Stimulated activated CD4-positive, alpha-beta T cell treated with anti-CD3 and anti-CD28 coated beads, Interleukin-12 subunit alpha, Interleukin-12 subunit beta, amount 100 ng/mL, for 48 hours (primary cell): ENCODE measurements at regions not wholly inside any gene's neighbourhood (a gene's known extent, or its start where the extent isn't known, plus 50 kb on each side); places are given as distances from the start of the nearest gene placed in this dataset.
"Not testable (repeated sequence)": the region's sequence is repeated elsewhere in the genome, so short reads cannot be mapped to it uniquely, and the experiment has no call there.

Experiments
- DNase-seq, 3 donors: peaks; one replicate each; pipeline ENCODE4 v3.0.0-alpha.2; 2020; ENCODE audit warnings: low read depth in 2 of 3, low spot score in 1 of 3

- DNase-seq = no peak
Observed at GRCh38 chr6:8361259-8361658, 74.1 kb downstream of the SLC35B3 start.

- DNase-seq = no peak
Observed at GRCh38 chr6:8352966-8353340, 82.4 kb downstream of the SLC35B3 start.

DNA sequence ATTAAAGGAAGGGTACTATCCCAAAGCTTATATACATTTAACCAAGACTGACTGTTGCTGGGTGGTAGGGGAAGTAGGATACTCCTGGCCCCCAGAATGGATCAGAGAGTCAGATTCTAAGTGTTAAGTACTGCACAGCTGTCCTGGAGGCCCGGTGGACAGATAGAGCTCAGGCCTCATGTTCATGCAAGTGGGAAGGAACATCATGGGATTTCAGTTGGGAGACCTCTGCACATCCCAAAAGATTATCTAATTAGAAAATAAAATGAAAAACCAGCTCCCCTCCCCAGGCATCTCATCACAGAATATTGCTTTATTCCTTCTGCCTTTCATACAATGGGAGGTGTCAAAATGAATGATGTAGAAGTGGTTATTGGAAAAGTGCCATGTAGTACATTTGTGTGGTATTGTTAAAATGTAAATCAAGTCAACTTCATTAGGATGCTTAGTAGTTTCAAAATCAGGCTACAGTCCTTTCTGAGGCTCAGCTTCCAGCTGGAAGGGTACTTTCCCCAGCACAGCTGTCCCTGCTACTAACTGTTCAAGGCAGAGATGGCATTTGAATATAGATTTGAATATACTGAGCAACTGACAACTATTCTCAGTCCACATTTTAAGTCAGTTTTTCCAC is 82.9 kb downstream of the SLC35B3 start:
- DNase-seq = no peak

DNA sequence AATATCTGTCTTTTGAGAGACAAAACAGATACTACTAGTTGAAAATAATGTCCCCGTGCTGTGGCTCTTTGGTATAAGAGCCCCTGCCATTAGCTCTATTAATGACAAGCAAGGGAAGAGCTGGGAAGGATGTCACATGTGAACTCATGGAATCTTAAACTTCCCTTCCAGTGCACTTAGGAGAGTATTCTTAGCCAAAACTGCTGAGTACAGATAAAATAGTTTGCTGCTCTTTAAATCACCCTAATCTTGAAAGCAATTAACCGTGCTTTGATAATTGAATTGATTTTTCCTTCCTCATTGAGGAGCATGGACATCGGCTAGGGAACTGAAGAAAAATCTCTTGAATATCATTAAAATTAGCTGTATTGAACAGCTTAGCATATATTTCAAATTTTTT is 91.7 kb downstream of the SLC35B3 start:
- no peak for DNase-seq

GRCh38 chr6:8342241-8342819 is 93.0 kb downstream of the SLC35B3 start:
- DNase-seq = no peak

- DNase-seq = no peak
Observed at GRCh38 chr6:8337147-8337546, 98.2 kb downstream of the SLC35B3 start.

- DNase-seq = no peak
Observed at GRCh38 chr6:8336406-8337057, 98.8 kb downstream of the SLC35B3 start.

GRCh38 chr6:8335896-8336295 is 99.4 kb downstream of the SLC35B3 start:
- no peak for DNase-seq

- DNase-seq = no peak
Observed at GRCh38 chr6:8335381-8335780, 100.0 kb downstream of the SLC35B3 start.

DNA sequence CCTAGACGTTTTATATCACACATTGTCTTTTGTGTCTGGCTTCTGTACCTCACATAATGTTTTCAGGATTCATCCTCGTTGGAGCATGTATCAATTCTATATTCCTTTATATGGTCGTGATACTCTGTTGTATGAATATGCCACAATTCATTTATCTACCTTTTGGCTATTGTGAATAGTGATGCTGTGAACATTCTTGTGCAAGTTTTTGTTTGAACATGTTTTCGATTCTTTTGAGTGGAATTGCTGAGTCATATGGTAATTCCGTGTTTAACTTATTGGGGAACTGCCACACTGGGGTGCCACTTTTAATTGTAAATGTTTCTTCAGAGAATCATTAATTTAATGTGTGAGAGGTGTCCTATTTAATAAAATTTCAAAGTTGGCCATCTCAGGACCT is 101.2 kb downstream of the SLC35B3 start:
- DNase-seq = no peak

- no peak for DNase-seq
Observed at GRCh38 chr6:8329562-8329961, 105.8 kb downstream of the SLC35B3 start.

GRCh38 chr6:8325743-8326142 is 109.6 kb downstream of the SLC35B3 start:
- DNase-seq = no peak

GRCh38 chr6:8322659-8323058 is 112.7 kb downstream of the SLC35B3 start:
- no peak for DNase-seq

DNA sequence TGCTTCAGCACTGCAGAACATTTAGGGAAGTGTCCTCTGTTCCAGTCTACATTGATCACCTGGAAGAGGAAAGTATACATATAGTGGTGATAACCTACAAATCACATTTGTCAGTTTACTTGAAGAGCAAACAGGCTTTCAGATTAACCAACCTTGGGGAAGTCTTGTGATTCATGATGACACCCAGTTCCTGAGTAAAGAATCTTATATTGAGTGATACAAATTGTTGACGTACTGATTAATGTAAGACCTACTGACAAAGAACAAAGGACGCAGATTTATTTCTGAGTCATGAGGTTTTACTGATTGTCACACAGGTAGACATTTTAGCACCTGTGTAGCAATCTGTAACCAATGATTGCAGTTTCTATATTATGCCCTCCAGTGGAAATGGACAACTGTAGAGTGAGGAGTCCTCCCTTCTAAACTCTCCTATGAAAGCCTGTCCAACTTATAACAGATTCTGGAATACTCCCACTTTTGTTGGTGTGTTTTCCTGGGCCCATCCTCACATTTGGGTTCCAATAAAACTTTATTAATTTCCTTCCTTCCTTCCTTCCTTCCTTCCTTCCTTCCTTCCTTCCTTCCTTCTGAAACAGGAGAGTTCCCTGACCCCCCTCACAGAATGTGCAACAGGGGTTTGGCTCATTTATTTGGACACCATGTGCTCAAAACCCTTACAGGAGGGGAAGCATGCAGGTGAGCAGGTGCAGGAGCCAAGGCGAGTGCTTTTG is 113.5 kb downstream of the SLC35B3 start:
- no peak for DNase-seq

DNA sequence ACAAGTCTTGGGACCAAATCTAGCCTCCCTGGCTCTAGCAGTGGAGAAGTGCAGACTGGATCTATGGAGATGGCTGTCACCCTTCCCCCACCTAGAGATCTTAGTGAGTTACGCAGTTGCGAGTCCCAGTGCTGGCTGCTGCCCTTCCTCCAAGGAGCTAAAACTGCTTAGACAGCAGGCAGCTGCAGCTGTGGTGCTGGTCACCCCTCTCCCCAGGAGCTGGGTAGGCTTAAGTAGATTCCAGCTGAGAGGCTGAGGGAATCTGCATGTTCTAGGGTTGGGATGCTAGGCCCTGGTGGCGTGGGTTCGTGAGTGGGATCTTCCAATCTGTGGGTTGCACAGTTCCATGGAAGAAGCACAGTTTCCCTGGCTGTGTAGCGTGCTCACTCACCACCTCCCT is 120.2 kb downstream of the SLC35B3 start:
- DNase-seq = no peak

- no peak for DNase-seq
Observed at GRCh38 chr6:8301502-8301901, 133.8 kb downstream of the SLC35B3 start.

GRCh38 chr6:8299034-8299433 is 136.3 kb downstream of the SLC35B3 start:
- no peak for DNase-seq

GRCh38 chr6:8282946-8283345 is 152.4 kb downstream of the SLC35B3 start:
- not testable (repeated sequence) for DNase-seq

DNA sequence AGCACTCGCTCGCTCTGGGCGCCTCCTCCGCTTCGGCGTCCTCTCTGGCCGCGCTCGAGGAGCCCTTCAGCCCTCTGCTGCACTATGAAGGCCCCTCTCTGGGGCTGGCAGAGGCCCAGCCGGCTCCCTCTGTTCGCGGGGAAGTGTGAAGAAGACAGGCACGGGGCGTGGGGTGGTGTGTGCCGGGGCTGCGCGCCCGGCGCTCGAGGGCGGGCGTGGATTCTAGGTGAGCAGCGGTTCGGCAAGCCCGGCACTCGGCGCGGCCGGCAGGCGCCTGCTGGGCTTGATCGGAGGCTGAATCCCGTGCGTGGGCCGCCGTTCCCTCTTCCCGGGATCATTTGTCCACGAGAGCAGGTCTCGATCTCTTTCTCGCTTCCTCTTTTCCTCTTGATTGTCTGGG is 153.0 kb downstream of the SLC35B3 start:
- no peak for DNase-seq

DNA sequence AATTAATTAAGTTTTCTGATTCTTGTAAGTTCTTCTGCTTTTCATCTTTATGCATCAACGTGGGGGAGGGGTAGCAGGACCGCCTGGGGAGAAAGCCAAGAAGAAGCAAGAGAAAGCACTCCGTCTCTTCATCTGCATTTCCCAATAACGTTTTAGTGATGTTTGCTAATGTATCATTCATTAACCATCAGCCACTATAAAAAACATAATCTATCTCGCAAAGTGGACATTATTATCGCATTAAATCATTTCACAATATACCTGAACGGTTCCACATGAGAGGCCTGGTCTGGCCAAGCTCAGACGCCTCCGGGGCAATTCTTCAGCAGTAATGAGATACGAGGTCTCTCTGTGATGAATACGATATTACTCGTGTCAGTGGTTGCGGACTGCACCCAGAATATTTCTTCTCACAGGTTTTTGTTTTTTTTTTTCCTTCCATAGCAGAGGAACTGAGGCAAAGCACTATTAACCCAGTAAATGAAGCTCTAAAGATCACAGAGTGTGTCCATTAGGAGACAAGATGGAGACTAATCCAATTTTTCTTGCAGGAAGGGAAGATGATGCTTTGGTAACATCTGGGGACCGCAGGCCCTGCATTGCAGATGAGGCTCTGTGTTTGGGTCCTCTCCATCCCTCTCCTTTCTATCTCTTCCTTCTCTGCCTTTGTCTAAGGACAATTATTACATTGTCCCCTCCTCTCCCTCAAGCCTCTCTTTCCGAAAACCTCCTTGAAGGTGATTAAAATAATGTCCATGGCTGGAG is 156.1 kb downstream of the SLC35B3 start:
- no peak for DNase-seq

DNA sequence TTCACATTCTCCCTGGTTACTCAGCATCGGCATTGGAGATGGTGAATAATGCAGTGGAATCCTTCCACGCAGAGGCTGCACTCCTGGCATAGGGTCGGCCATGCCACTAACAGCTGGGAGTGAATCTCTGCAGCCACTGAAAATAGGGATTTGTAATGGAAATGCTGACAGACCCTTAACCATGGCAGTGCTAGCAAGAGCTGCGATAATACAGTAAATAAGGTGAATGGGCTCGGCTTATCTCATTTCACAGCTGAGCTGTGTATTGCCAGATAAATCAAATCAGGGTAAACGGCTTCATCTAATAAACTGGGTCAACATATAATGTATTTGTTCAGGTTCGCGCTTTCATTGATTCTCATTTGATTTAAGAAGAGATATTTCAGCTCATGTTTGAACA is 156.8 kb downstream of the SLC35B3 start:
- no peak for DNase-seq
